NCI-H82 treated with DMSO at 0.1 percent for 48 hours (cell line): ENCODE measurements at regions not wholly inside any gene's neighbourhood (a gene's known extent, or its start where the extent isn't known, plus 50 kb on each side); places are given as distances from the start of the nearest gene placed in this dataset.
"Not testable (repeated sequence)": the region's sequence is repeated elsewhere in the genome, so short reads cannot be mapped to it uniquely, and the experiment has no call there.

ENCODE experiments used
- DNase-seq: peaks from one replicate; lab custom pipeline; 2025; ENCODE audit not compliant: unreplicated experiment; lab: John Stamatoyannopoulos, UW

GRCh38 chr2:167692936-167693335 lies 554.5 kb downstream of the STK39 start:
- DNase-seq = no peak

- no peak for DNase-seq
These were observed 555.2 kb downstream of the STK39 start for GRCh38 chr2:167692191-167692590.

- peak; percentile 55 for DNase-seq
These were observed 558.0 kb downstream of the STK39 start for GRCh38 chr2:167689444-167689843.

GRCh38 chr2:167686691-167687090 lies 560.7 kb downstream of the STK39 start:
- no peak for DNase-seq

GRCh38 chr2:167681234-167682015 lies 566.0 kb downstream of the STK39 start:
- no peak for DNase-seq

GRCh38 chr2:167678158-167678557 lies 569.2 kb downstream of the STK39 start:
- DNase-seq = no peak

- no peak for DNase-seq
These were observed 571.5 kb downstream of the STK39 start for GRCh38 chr2:167675906-167676305.

- no peak for DNase-seq
These were observed 576.8 kb downstream of the STK39 start for GRCh38 chr2:167670588-167670987.

- DNase-seq = no peak
These were observed 594.3 kb downstream of the STK39 start for GRCh38 chr2:167653131-167653530.

GRCh38 chr2:167652401-167652800 lies 595.0 kb downstream of the STK39 start:
- DNase-seq = no peak

GRCh38 chr2:167651406-167652151 lies 595.8 kb downstream of the STK39 start:
- no peak for DNase-seq

- DNase-seq = no peak
These were observed 600.8 kb downstream of the STK39 start for GRCh38 chr2:167646557-167646956.

- no peak for DNase-seq
These were observed 607.3 kb downstream of the STK39 start for GRCh38 chr2:167640096-167640495.

GRCh38 chr2:167637741-167638140 lies 609.7 kb downstream of the STK39 start:
- DNase-seq = no peak

GRCh38 chr2:167632271-167632670 lies 615.1 kb downstream of the STK39 start:
- DNase-seq = not testable (repeated sequence)

GRCh38 chr2:167626961-167627360 lies 620.4 kb downstream of the STK39 start:
- DNase-seq = no peak

GRCh38 chr2:167626301-167626700 lies 621.1 kb downstream of the STK39 start:
- DNase-seq = no peak

GRCh38 chr2:167616997-167617396 lies 630.4 kb downstream of the STK39 start:
- no peak for DNase-seq

GRCh38 chr2:167613471-167613870 lies 633.9 kb downstream of the STK39 start:
- DNase-seq = no peak

GRCh38 chr2:167608487-167608886 lies 638.9 kb downstream of the STK39 start:
- no peak for DNase-seq

GRCh38 chr2:167607731-167608130 lies 639.7 kb downstream of the STK39 start:
- DNase-seq = no peak

- no peak for DNase-seq
These were observed 640.2 kb downstream of the STK39 start for GRCh38 chr2:167607211-167607610.
